ENCODE measurements at regions not wholly inside any gene's neighbourhood (a gene's known extent, or its start where the extent isn't known, plus 50 kb on each side); places are given as distances from the start of the nearest gene placed in this dataset.

DNA sequence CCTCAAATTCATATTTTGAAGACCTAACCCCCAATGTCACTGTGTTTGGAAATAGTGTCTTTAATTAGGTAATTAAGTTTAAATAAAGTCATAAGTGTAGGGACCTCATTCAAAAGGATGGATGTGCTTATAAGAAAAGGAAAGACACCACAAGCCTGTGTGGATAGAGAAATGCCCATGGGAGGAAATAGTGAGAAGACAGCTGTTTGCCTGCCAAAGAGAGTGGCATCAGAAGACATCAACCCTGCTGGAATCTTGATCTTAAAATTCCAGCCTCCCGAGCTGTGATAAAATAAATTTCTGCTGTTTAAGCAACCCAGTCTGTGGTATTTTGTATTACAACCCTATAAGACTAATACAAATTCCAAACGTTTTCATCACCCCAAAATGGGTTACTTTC, 1867.9 kb upstream of the NUDT12 start:
- CTCF ChIA-PET = no interaction called here
- Mint-ChIP-seq H3K4me1 (no peaks in the 10 kb centered on the region), H3K36me3 (ENCODE audit: low read depth) (no peaks in the 10 kb centered on the region), H3K4me3 (no peak overlapping the region), H3K27ac (no peak overlapping the region), H3K27me3 (no peaks in the 10 kb centered on the region), H3K9me3 (peaks cover 4% of the 10 kb centered on the region)
- TF ChIP-seq CTCF (IDR thresholded peaks at IDR 0.05) = no peak
- intact Hi-C loops (cut with micrococcal nuclease) = no loop called here
- ATAC-seq (ENCODE audit: low read depth) (no peak), DNase-seq (no peak)
- POLR2A ChIA-PET = no interaction called here

- ATAC-seq (ENCODE audit: low read depth) (no peak), DNase-seq (no peak)
- H3K4me1 Mint-ChIP-seq = no peaks in the 10 kb centered on the region
- H3K27ac Mint-ChIP-seq = no peak overlapping the region
- peaks cover 7% of the 10 kb centered on the region for H3K9me3 Mint-ChIP-seq
- ChIA-PET POLR2A (no interaction called here), CTCF (no interaction called here)
- no peaks in the 10 kb centered on the region for H3K27me3 Mint-ChIP-seq
- H3K36me3 Mint-ChIP-seq (ENCODE audit: low read depth) = no peaks in the 10 kb centered on the region
- intact Hi-C loops (cut with micrococcal nuclease) = no loop called here
- H3K4me3 Mint-ChIP-seq = no peak overlapping the region
- no peak for TF ChIP-seq CTCF (IDR thresholded peaks at IDR 0.05)
These were observed 1866.1 kb upstream of the NUDT12 start for GRCh38 chr5:105428451-105429380.

DNA sequence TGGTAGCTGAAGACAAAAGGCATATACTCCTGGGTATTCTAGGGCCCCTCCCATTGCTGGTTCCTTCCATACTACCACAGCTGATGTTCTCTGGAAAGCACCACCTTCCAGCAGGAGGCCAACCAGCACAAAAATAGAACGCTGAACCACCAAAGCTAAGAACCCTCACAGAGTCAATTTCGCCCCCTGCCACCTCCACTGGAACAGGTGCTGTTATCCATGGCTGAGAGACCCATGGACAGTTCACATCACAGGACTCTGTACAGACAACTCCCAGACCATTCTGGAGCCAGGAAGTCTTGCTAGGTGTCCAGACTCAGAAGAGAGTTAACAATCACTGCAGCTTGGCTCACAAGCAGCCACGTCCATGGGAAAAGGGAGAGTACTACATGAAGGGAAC, 1851.5 kb upstream of the NUDT12 start:
- peaks cover 12% of the 10 kb centered on the region for H3K9me3 Mint-ChIP-seq
- ChIA-PET POLR2A (no interaction called here), CTCF (no interaction called here)
- no peaks in the 10 kb centered on the region for H3K4me1 Mint-ChIP-seq
- no peaks in the 10 kb centered on the region for H3K27me3 Mint-ChIP-seq
- DNase-seq (no peak), ATAC-seq (ENCODE audit: low read depth) (no peak)
- no peak overlapping the region for H3K4me3 Mint-ChIP-seq
- intact Hi-C loops (cut with micrococcal nuclease) = no loop called here
- H3K36me3 Mint-ChIP-seq (ENCODE audit: low read depth) = no peaks in the 10 kb centered on the region
- no peak for TF ChIP-seq CTCF (IDR thresholded peaks at IDR 0.05)
- H3K27ac Mint-ChIP-seq = no peak overlapping the region

GRCh38 chr5:105413406-105413990, 1850.9 kb upstream of the NUDT12 start:
- no peak for TF ChIP-seq CTCF (IDR thresholded peaks at IDR 0.05)
- intact Hi-C loops (cut with micrococcal nuclease) = no loop called here
- ChIA-PET POLR2A (no interaction called here), CTCF (no interaction called here)
- H3K27ac Mint-ChIP-seq = no peak overlapping the region
- no peaks in the 10 kb centered on the region for H3K36me3 Mint-ChIP-seq (ENCODE audit: low read depth)
- H3K27me3 Mint-ChIP-seq = no peaks in the 10 kb centered on the region
- H3K4me3 Mint-ChIP-seq = no peak overlapping the region
- ATAC-seq (ENCODE audit: low read depth) (no peak), DNase-seq (no peak)
- H3K9me3 Mint-ChIP-seq = peaks cover 7% of the 10 kb centered on the region
- H3K4me1 Mint-ChIP-seq = no peaks in the 10 kb centered on the region

- H3K4me3 Mint-ChIP-seq = no peak overlapping the region
- no peaks in the 10 kb centered on the region for H3K36me3 Mint-ChIP-seq (ENCODE audit: low read depth)
- TF ChIP-seq CTCF (IDR thresholded peaks at IDR 0.05) = no peak
- ChIA-PET CTCF (no interaction called here), POLR2A (no interaction called here)
- intact Hi-C loops (cut with micrococcal nuclease) = no loop called here
- ATAC-seq (ENCODE audit: low read depth) = no peak
- peaks cover 3% of the 10 kb centered on the region for H3K9me3 Mint-ChIP-seq
- H3K27ac Mint-ChIP-seq = no peak overlapping the region
- H3K27me3 Mint-ChIP-seq = no peaks in the 10 kb centered on the region
- no peak for DNase-seq
- H3K4me1 Mint-ChIP-seq = no peaks in the 10 kb centered on the region
These were observed 1847.1 kb upstream of the NUDT12 start for GRCh38 chr5:105409695-105410094.

Measured in activated B cell treated with CpG ODN at 0.5 μM for 24 hours (primary cell).